HL-60 (cell line): ENCODE measurements at regions not wholly inside any gene's neighbourhood (a gene's known extent, or its start where the extent isn't known, plus 50 kb on each side); places are given as distances from the start of the nearest gene placed in this dataset.

Experiments used
- GABPA ChIP-seq: IDR thresholded peaks from 2 replicates; pipeline ENCODE4 v1.6.1; 2012; ENCODE audit warnings: low read depth
- TF ChIP-seq, protein P1 (sequence below): IDR thresholded peaks from one replicate; pipeline ENCODE4 v1.5.1; 2011; ENCODE audit warnings: low read length, control low read depth, inconsistent platforms; ENCODE audit not compliant: insufficient read depth
- TF ChIP-seq, protein P2 (sequence below): IDR thresholded peaks from 2 replicates; pipeline ENCODE4 v1.6.1; 2012; ENCODE audit warnings: low read depth; ENCODE audit not compliant: insufficient replicate concordance

DNA sequence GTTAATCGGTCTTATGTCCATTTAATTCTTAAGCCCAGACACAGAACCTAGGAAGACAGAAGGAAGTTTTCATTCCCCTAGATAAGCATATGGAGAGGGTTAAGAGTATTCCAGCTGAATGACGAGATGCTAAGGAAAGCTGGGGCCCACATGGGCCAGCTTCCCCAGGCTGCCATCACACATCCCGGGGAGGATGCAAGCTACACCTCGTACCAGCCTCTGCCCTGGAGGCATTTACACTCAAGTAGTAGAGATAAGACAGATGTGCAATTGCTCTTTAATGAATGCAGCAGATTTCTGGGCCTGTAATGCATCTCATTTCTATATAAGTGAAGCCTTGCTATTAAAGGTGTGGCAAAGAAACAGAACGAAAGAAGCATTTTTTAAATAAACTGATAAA is 144.5 kb downstream of the MEX3B start:
- TF ChIP-seq, protein P1, sequence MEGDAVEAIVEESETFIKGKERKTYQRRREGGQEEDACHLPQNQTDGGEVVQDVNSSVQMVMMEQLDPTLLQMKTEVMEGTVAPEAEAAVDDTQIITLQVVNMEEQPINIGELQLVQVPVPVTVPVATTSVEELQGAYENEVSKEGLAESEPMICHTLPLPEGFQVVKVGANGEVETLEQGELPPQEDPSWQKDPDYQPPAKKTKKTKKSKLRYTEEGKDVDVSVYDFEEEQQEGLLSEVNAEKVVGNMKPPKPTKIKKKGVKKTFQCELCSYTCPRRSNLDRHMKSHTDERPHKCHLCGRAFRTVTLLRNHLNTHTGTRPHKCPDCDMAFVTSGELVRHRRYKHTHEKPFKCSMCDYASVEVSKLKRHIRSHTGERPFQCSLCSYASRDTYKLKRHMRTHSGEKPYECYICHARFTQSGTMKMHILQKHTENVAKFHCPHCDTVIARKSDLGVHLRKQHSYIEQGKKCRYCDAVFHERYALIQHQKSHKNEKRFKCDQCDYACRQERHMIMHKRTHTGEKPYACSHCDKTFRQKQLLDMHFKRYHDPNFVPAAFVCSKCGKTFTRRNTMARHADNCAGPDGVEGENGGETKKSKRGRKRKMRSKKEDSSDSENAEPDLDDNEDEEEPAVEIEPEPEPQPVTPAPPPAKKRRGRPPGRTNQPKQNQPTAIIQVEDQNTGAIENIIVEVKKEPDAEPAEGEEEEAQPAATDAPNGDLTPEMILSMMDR: no peak
- TF ChIP-seq, protein P2, sequence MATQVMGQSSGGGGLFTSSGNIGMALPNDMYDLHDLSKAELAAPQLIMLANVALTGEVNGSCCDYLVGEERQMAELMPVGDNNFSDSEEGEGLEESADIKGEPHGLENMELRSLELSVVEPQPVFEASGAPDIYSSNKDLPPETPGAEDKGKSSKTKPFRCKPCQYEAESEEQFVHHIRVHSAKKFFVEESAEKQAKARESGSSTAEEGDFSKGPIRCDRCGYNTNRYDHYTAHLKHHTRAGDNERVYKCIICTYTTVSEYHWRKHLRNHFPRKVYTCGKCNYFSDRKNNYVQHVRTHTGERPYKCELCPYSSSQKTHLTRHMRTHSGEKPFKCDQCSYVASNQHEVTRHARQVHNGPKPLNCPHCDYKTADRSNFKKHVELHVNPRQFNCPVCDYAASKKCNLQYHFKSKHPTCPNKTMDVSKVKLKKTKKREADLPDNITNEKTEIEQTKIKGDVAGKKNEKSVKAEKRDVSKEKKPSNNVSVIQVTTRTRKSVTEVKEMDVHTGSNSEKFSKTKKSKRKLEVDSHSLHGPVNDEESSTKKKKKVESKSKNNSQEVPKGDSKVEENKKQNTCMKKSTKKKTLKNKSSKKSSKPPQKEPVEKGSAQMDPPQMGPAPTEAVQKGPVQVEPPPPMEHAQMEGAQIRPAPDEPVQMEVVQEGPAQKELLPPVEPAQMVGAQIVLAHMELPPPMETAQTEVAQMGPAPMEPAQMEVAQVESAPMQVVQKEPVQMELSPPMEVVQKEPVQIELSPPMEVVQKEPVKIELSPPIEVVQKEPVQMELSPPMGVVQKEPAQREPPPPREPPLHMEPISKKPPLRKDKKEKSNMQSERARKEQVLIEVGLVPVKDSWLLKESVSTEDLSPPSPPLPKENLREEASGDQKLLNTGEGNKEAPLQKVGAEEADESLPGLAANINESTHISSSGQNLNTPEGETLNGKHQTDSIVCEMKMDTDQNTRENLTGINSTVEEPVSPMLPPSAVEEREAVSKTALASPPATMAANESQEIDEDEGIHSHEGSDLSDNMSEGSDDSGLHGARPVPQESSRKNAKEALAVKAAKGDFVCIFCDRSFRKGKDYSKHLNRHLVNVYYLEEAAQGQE: no peak
- no peak for TF ChIP-seq GABPA
